Astrocyte (in vitro differentiated cells and primary cell): ENCODE measurements at regions not wholly inside any gene's neighbourhood (a gene's known extent, or its start where the extent isn't known, plus 50 kb on each side); places are given as distances from the start of the nearest gene placed in this dataset.

Experiments
- DNase-seq: peaks from one replicate; pipeline ENCODE4 v3.0.0-alpha.2; 2010; ENCODE audit warnings: low read depth
- FAIRE-seq: peaks from 2 replicates; lab custom pipeline; 2011; peaks lifted over from hg19 to GRCh38; lab: Jason Lieb, UNC
- H2AFZ ChIP-seq: 2 replicates; pipeline ENCODE4 v1.6.0; 2012; ENCODE audit warnings: low read depth, low read length, inconsistent platforms
- H3K27ac ChIP-seq: 2 replicates; pipeline ENCODE4 v1.5.1; 2011; ENCODE audit warnings: low read depth, low read length, inconsistent platforms
- H3K27me3 ChIP-seq: 2 replicates; pipeline ENCODE4 v1.6.0; 2011; ENCODE audit warnings: low read length, inconsistent platforms; ENCODE audit not compliant: insufficient read depth
- H3K36me3 ChIP-seq: 2 replicates; pipeline ENCODE4 v1.5.1; 2011; ENCODE audit warnings: low read length, inconsistent platforms; ENCODE audit not compliant: insufficient read depth
- H3K4me1 ChIP-seq: 2 replicates; pipeline ENCODE4 v1.5.1; 2011; ENCODE audit warnings: low read length, inconsistent platforms; ENCODE audit not compliant: insufficient read depth
- H3K4me2 ChIP-seq: 2 replicates; pipeline ENCODE4 v1.6.0; 2012; ENCODE audit warnings: low read length, inconsistent platforms
- H3K4me3 ChIP-seq: 2 replicates; pipeline ENCODE4 v1.5.1; 2011; ENCODE audit warnings: low read depth, mild to moderate bottlenecking, low read length, inconsistent platforms; ENCODE audit not compliant: insufficient read depth
- H3K79me2 ChIP-seq: 2 replicates; pipeline ENCODE4 v1.6.0; 2012; ENCODE audit warnings: mild to moderate bottlenecking, low read length, inconsistent platforms; ENCODE audit not compliant: insufficient read depth
- H3K9ac ChIP-seq: 2 replicates; pipeline ENCODE4 v1.6.0; 2012; ENCODE audit warnings: mild to moderate bottlenecking, low read length, inconsistent platforms
- H3K9me3 ChIP-seq: 2 replicates; pipeline ENCODE4 v1.5.1; 2012; ENCODE audit warnings: low read depth, mild to moderate bottlenecking, low read length, inconsistent platforms; ENCODE audit not compliant: insufficient read depth
- H4K20me1 ChIP-seq: 2 replicates; pipeline ENCODE4 v1.6.0; 2012; ENCODE audit warnings: low read length, inconsistent platforms; ENCODE audit not compliant: insufficient read depth
- H3K27ac Mint-ChIP-seq: one replicate; pipeline ENCODE4 v1.8.0; 2021; ENCODE audit warnings: mild to moderate bottlenecking, mixed read lengths; ENCODE audit not compliant: unreplicated experiment
- H3K27me3 Mint-ChIP-seq: one replicate; pipeline ENCODE4 v1.8.0; 2021; ENCODE audit warnings: low read depth, mixed read lengths; ENCODE audit not compliant: unreplicated experiment
- H3K36me3 Mint-ChIP-seq: one replicate; pipeline ENCODE4 v1.8.0; 2021; ENCODE audit warnings: low read depth, mixed read lengths; ENCODE audit not compliant: unreplicated experiment
- H3K4me1 Mint-ChIP-seq: one replicate; pipeline ENCODE4 v1.8.0; 2021; ENCODE audit warnings: low read depth, mixed read lengths; ENCODE audit not compliant: unreplicated experiment
- H3K4me3 Mint-ChIP-seq: one replicate; pipeline ENCODE4 v1.8.0; 2021; ENCODE audit warnings: mild to moderate bottlenecking, moderate library complexity, mixed read lengths; ENCODE audit not compliant: unreplicated experiment
- H3K9me3 Mint-ChIP-seq: one replicate; pipeline ENCODE4 v1.8.0; 2021; ENCODE audit warnings: mild to moderate bottlenecking, mixed read lengths; ENCODE audit not compliant: unreplicated experiment
- CTCF ChIP-seq: IDR thresholded peaks from 2 replicates; pipeline ENCODE4 v1.5.1; 2011; ENCODE audit warnings: low read depth, mild to moderate bottlenecking, inconsistent platforms, low read length, moderate library complexity; ENCODE audit not compliant: insufficient read depth
- EZH2 ChIP-seq: IDR thresholded peaks from 2 replicates; pipeline ENCODE4 v1.6.1; 2012; ENCODE audit warnings: mild to moderate bottlenecking, low read length, inconsistent platforms; ENCODE audit not compliant: insufficient read depth

- H3K36me3 Mint-ChIP-seq = no peaks in the 10 kb centered on the region
- H3K4me1 Mint-ChIP-seq = no peaks in the 10 kb centered on the region
- no peak overlapping the region for H3K27ac Mint-ChIP-seq
Observed at GRCh38 chr22:23389271-23390071, 190.6 kb downstream of the IGLL1 start.

GRCh38 chr22:23388517-23388890 lies 191.6 kb downstream of the IGLL1 start:
- Mint-ChIP-seq H3K27me3 (peaks cover 17% of the 10 kb centered on the region), H3K9me3 (no peaks in the 10 kb centered on the region), H3K4me1 (no peaks in the 10 kb centered on the region), H3K27ac (no peak overlapping the region), H3K4me3 (no peak overlapping the region), H3K36me3 (no peaks in the 10 kb centered on the region)
- Histone ChIP-seq H3K9me3 (no peaks in the 10 kb centered on the region), H2AFZ (no peak overlapping the region), H3K9ac (no peak overlapping the region), H3K4me2 (no peak overlapping the region), H3K27me3 (no peaks in the 10 kb centered on the region), H3K27ac (no peak overlapping the region), H3K36me3 (no peaks in the 10 kb centered on the region), H3K4me3 (no peak overlapping the region), H3K4me1 (no peaks in the 10 kb centered on the region), H3K79me2 (no peaks in the 10 kb centered on the region), H4K20me1 (no peaks in the 10 kb centered on the region)
- FAIRE-seq (no peak), DNase-seq (no peak)
- no peak for TF ChIP-seq CTCF
- TF ChIP-seq EZH2 = no peak

More at GRCh38 chr22:23389271-23390071, 190.6 kb downstream of the IGLL1 start:
- no peak overlapping the region for H2AFZ ChIP-seq
- TF ChIP-seq CTCF (no peak), EZH2 (no peak)
- no peaks in the 10 kb centered on the region for H4K20me1 ChIP-seq
- no peak overlapping the region for H3K4me3 ChIP-seq
- H3K9me3 ChIP-seq = no peaks in the 10 kb centered on the region
- no peaks in the 10 kb centered on the region for H3K36me3 ChIP-seq
- peaks cover 17% of the 10 kb centered on the region for H3K27me3 Mint-ChIP-seq
- no peak overlapping the region for H3K27ac ChIP-seq
- FAIRE-seq = no peak
- no peak overlapping the region for H3K4me3 Mint-ChIP-seq
- H3K27me3 ChIP-seq = no peaks in the 10 kb centered on the region
- no peaks in the 10 kb centered on the region for H3K79me2 ChIP-seq
- H3K4me2 ChIP-seq = no peak overlapping the region
- DNase-seq = no peak
- H3K9ac ChIP-seq = no peak overlapping the region
- no peaks in the 10 kb centered on the region for H3K9me3 Mint-ChIP-seq
- no peaks in the 10 kb centered on the region for H3K4me1 ChIP-seq

- H3K27me3 ChIP-seq = no peaks in the 10 kb centered on the region
Observed at GRCh38 chr22:23387827-23388516, 192.1 kb downstream of the IGLL1 start.

More at GRCh38 chr22:23387827-23388516, 192.1 kb downstream of the IGLL1 start:
- Histone ChIP-seq H3K9me3 (no peaks in the 10 kb centered on the region), H4K20me1 (no peaks in the 10 kb centered on the region), H3K9ac (no peak overlapping the region), H3K27ac (no peak overlapping the region), H3K79me2 (no peaks in the 10 kb centered on the region), H2AFZ (no peak overlapping the region), H3K4me2 (no peak overlapping the region), H3K4me1 (no peaks in the 10 kb centered on the region), H3K36me3 (no peaks in the 10 kb centered on the region), H3K4me3 (no peak overlapping the region)
- TF ChIP-seq CTCF (no peak), EZH2 (no peak)
- H3K27me3 Mint-ChIP-seq = peaks cover 20% of the 10 kb centered on the region
- FAIRE-seq (no peak), DNase-seq (no peak)
- no peaks in the 10 kb centered on the region for H3K4me1 Mint-ChIP-seq
- no peak overlapping the region for H3K4me3 Mint-ChIP-seq
- H3K36me3 Mint-ChIP-seq = no peaks in the 10 kb centered on the region
- no peak overlapping the region for H3K27ac Mint-ChIP-seq
- H3K9me3 Mint-ChIP-seq = no peaks in the 10 kb centered on the region
